Neural crest cell (in vitro differentiated cells): ENCODE measurements at regions not wholly inside any gene's neighbourhood (a gene's known extent, or its start where the extent isn't known, plus 50 kb on each side); places are given as distances from the start of the nearest gene placed in this dataset.

Experiments used
- DNase-seq: peaks from one replicate; pipeline ENCODE4 v3.0.0; 2021; ENCODE audit warnings: low read depth, mixed read lengths, low spot score
- H3K27ac Mint-ChIP-seq: one replicate; pipeline ENCODE4 v1.8.0; 2021; ENCODE audit warnings: mild to moderate bottlenecking, mixed read lengths; ENCODE audit not compliant: unreplicated experiment
- H3K27me3 Mint-ChIP-seq: 2 replicates; pipeline ENCODE4 v1.8.0; 2021; ENCODE audit warnings: low read depth, mild to moderate bottlenecking, mixed read lengths
- H3K36me3 Mint-ChIP-seq: 2 replicates; pipeline ENCODE4 v1.8.0; 2021; ENCODE audit warnings: low read depth, mild to moderate bottlenecking, mixed read lengths
- H3K4me1 Mint-ChIP-seq: 2 replicates; pipeline ENCODE4 v1.8.0; 2021; ENCODE audit warnings: mixed read lengths
- H3K4me3 Mint-ChIP-seq: one replicate; pipeline ENCODE4 v1.8.0; 2021; ENCODE audit warnings: mild to moderate bottlenecking, mixed read lengths
- H3K9me3 Mint-ChIP-seq: 2 replicates; pipeline ENCODE4 v1.8.0; 2021; ENCODE audit warnings: mixed read lengths
- CTCF ChIP-seq: fragments of 200-600 bp; sonication (generic); conservative IDR thresholded peaks from 2 replicates; pipeline ENCODE4 v1.5.0; 2021; ENCODE audit warnings: antibody characterized with exemption, mild to moderate bottlenecking

- Mint-ChIP-seq H3K9me3 (peaks cover 3% of the 10 kb centered on the region), H3K27ac (no peak overlapping the region), H3K4me3 (no peak overlapping the region), H3K27me3 (no peaks in the 10 kb centered on the region), H3K36me3 (no peaks in the 10 kb centered on the region), H3K4me1 (no peaks in the 10 kb centered on the region)
- no peak for TF ChIP-seq CTCF
- no peak for DNase-seq
Observed at GRCh38 chrX:36753602-36754001, 254.6 kb upstream of the FAM47C start.

- no peak for TF ChIP-seq CTCF
- Mint-ChIP-seq H3K27me3 (no peaks in the 10 kb centered on the region), H3K36me3 (no peaks in the 10 kb centered on the region), H3K27ac (no peak overlapping the region), H3K4me1 (no peaks in the 10 kb centered on the region), H3K9me3 (peaks cover 2% of the 10 kb centered on the region), H3K4me3 (no peak overlapping the region)
- no peak for DNase-seq
Observed at GRCh38 chrX:36787752-36788151, 220.4 kb upstream of the FAM47C start.

GRCh38 chrX:36803151-36803550, 205.0 kb upstream of the FAM47C start:
- TF ChIP-seq CTCF = no peak
- DNase-seq = no peak
- no peaks in the 10 kb centered on the region for H3K27me3 Mint-ChIP-seq
- no peaks in the 10 kb centered on the region for H3K36me3 Mint-ChIP-seq
- peaks cover 6% of the 10 kb centered on the region for H3K9me3 Mint-ChIP-seq
- H3K4me1 Mint-ChIP-seq = no peaks in the 10 kb centered on the region
- H3K4me3 Mint-ChIP-seq = no peak overlapping the region
- H3K27ac Mint-ChIP-seq = no peak overlapping the region

GRCh38 chrX:36804066-36804465, 204.1 kb upstream of the FAM47C start:
- DNase-seq = no peak
- no peak overlapping the region for H3K27ac Mint-ChIP-seq
- H3K36me3 Mint-ChIP-seq = no peaks in the 10 kb centered on the region
- H3K4me1 Mint-ChIP-seq = no peaks in the 10 kb centered on the region
- no peaks in the 10 kb centered on the region for H3K27me3 Mint-ChIP-seq
- H3K9me3 Mint-ChIP-seq = peaks cover 10% of the 10 kb centered on the region
- H3K4me3 Mint-ChIP-seq = no peak overlapping the region
- TF ChIP-seq CTCF = no peak

GRCh38 chrX:36844857-36845256, 163.3 kb upstream of the FAM47C start:
- H3K4me3 Mint-ChIP-seq = no peak overlapping the region
- no peaks in the 10 kb centered on the region for H3K36me3 Mint-ChIP-seq
- no peaks in the 10 kb centered on the region for H3K4me1 Mint-ChIP-seq
- H3K9me3 Mint-ChIP-seq = peaks cover 3% of the 10 kb centered on the region
- TF ChIP-seq CTCF = no peak
- DNase-seq = no peak
- no peak overlapping the region for H3K27ac Mint-ChIP-seq
- peaks cover 2% of the 10 kb centered on the region for H3K27me3 Mint-ChIP-seq

GRCh38 chrX:36847496-36847895, 160.7 kb upstream of the FAM47C start:
- Mint-ChIP-seq H3K36me3 (no peaks in the 10 kb centered on the region), H3K4me1 (no peaks in the 10 kb centered on the region)
- no peak for TF ChIP-seq CTCF

More at GRCh38 chrX:36847496-36847895, 160.7 kb upstream of the FAM47C start:
- H3K27ac Mint-ChIP-seq = no peak overlapping the region
- H3K27me3 Mint-ChIP-seq = no peaks in the 10 kb centered on the region
- no peak for DNase-seq
- H3K9me3 Mint-ChIP-seq = peaks cover 3% of the 10 kb centered on the region
- H3K4me3 Mint-ChIP-seq = no peak overlapping the region
